RWPE2 (cell line): ENCODE measurements at regions not wholly inside any gene's neighbourhood (a gene's known extent, or its start where the extent isn't known, plus 50 kb on each side); places are given as distances from the start of the nearest gene placed in this dataset.

Source experiments
- ATAC-seq: fragments of 200-7000 bp; cut with Tn5 transposase; 3 replicates; pipeline ENCODE4 v1.9.1; 2021; ENCODE audit warnings: low read depth
- DNase-seq: peaks from one replicate; pipeline ENCODE4 v3.0.0-alpha.2; 2020; ENCODE audit warnings: low spot score
- H3K27ac ChIP-seq: fragments of 450-650 bp; 2 replicates; pipeline ENCODE4 v1.5.1; 2017; ENCODE audit warnings: mild to moderate bottlenecking; ENCODE audit not compliant: poor library complexity, severe bottlenecking
- H3K27me3 ChIP-seq: fragments of 250-450 bp; sonication (Bioruptor Pico); 2 replicates; pipeline ENCODE4 v1.5.1; 2021; ENCODE audit warnings: mild to moderate bottlenecking, moderate library complexity; ENCODE audit not compliant: insufficient read depth, poor library complexity, severe bottlenecking
- H3K36me3 ChIP-seq: fragments of 250-450 bp; sonication (Bioruptor Pico); 2 replicates; pipeline ENCODE4 v1.5.1; 2020; ENCODE audit warnings: low read depth, mild to moderate bottlenecking, moderate library complexity
- H3K4me1 ChIP-seq: fragments of 250-450 bp; sonication (Bioruptor Pico); 2 replicates; pipeline ENCODE4 v1.5.1; 2021; ENCODE audit warnings: mild to moderate bottlenecking, moderate library complexity; ENCODE audit not compliant: insufficient read depth, poor library complexity, severe bottlenecking
- H3K4me3 ChIP-seq: fragments of 250-450 bp; sonication (Bioruptor Pico); 2 replicates; pipeline ENCODE4 v1.5.1; 2021; ENCODE audit warnings: mild to moderate bottlenecking, moderate library complexity; ENCODE audit not compliant: severe bottlenecking
- H3K9me3 ChIP-seq: fragments of 250-450 bp; sonication (Bioruptor Pico); 2 replicates; pipeline ENCODE4 v1.5.1; 2021; ENCODE audit warnings: mild to moderate bottlenecking, moderate library complexity; ENCODE audit not compliant: severe bottlenecking
- CTCF ChIP-seq: fragments of 450-650 bp; IDR thresholded peaks from one replicate; pipeline ENCODE4 v1.5.1; 2017; ENCODE audit warnings: mild to moderate bottlenecking, moderate library complexity; ENCODE audit not compliant: poor library complexity, severe bottlenecking

GRCh38 chr14:86774916-86775315 is 1218.1 kb downstream of the GALC start:
- Histone ChIP-seq H3K4me1 (peaks cover 28% of the 10 kb centered on the region), H3K27ac (no peak overlapping the region), H3K27me3 (no peaks in the 10 kb centered on the region), H3K36me3 (no peaks in the 10 kb centered on the region), H3K9me3 (no peaks in the 10 kb centered on the region), H3K4me3 (no peak overlapping the region)
- TF ChIP-seq CTCF = no peak
- DNase-seq (no peak), ATAC-seq (no peak)

GRCh38 chr14:86772075-86772474 is 1220.9 kb downstream of the GALC start:
- no peak for TF ChIP-seq CTCF
- peaks cover 1% of the 10 kb centered on the region for H3K4me1 ChIP-seq
- no peak overlapping the region for H3K4me3 ChIP-seq
- H3K27ac ChIP-seq = no peak overlapping the region
- no peaks in the 10 kb centered on the region for H3K36me3 ChIP-seq
- ATAC-seq (no peak), DNase-seq (no peak)
- H3K9me3 ChIP-seq = no peaks in the 10 kb centered on the region
- no peaks in the 10 kb centered on the region for H3K27me3 ChIP-seq

- Histone ChIP-seq H3K36me3 (no peaks in the 10 kb centered on the region), H3K9me3 (no peaks in the 10 kb centered on the region), H3K4me1 (no peaks in the 10 kb centered on the region), H3K27me3 (no peaks in the 10 kb centered on the region), H3K27ac (no peak overlapping the region), H3K4me3 (no peak overlapping the region)
- TF ChIP-seq CTCF = no peak
- no peak for ATAC-seq
- no peak for DNase-seq
Measured at GRCh38 chr14:86770186-86770585, 1222.8 kb downstream of the GALC start.

- H3K36me3 ChIP-seq = no peaks in the 10 kb centered on the region
- no peak overlapping the region for H3K4me3 ChIP-seq
- no peak overlapping the region for H3K27ac ChIP-seq
- DNase-seq (no peak), ATAC-seq (no peak)
- H3K27me3 ChIP-seq = no peaks in the 10 kb centered on the region
- no peak for TF ChIP-seq CTCF
- H3K9me3 ChIP-seq = no peaks in the 10 kb centered on the region
- H3K4me1 ChIP-seq = peaks cover 5% of the 10 kb centered on the region
Measured at GRCh38 chr14:86766469-86766868, 1226.5 kb downstream of the GALC start.

- peaks cover 6% of the 10 kb centered on the region for H3K4me1 ChIP-seq
- H3K27ac ChIP-seq = no peak overlapping the region
- TF ChIP-seq CTCF = no peak
- ATAC-seq (no peak), DNase-seq (no peak)
- H3K9me3 ChIP-seq = no peaks in the 10 kb centered on the region
- H3K36me3 ChIP-seq = no peaks in the 10 kb centered on the region
- peaks cover 3% of the 10 kb centered on the region for H3K27me3 ChIP-seq
- no peak overlapping the region for H3K4me3 ChIP-seq
Measured at GRCh38 chr14:86761611-86762010, 1231.4 kb downstream of the GALC start.
